ENCODE measurements at regions not wholly inside any gene's neighbourhood (a gene's known extent, or its start where the extent isn't known, plus 50 kb on each side); places are given as distances from the start of the nearest gene placed in this dataset.

DNA sequence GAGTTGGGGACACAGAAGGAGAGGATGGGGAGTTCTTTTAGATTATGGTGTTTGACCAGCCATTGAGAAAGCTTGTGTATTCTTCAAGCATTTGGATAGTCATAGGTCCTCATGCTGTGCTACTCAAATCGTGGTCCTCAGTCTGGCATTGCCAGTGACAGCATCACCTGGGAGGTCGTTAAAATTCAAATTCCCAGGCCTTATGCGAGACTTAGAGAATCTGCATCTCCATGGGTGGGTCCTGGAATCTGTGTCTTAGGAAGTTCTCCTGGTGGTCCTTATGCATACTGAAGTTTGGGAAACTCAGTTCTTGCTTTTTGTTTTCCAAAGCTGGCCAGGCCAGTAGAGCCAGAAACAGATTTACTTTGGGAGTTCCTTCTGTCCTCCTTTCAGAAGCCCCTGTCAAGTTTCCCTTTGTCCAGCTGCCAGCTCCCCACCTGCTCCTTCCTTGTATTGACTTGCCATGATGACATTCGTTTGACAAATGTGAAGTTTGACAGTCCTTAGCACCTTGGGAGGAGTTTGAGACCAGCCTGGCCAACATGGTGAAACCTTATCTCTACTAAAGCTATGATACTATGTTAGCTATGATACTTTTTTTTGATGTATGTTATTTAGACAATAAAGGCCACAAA lies 95.6 kb downstream of the PALM2AKAP2 start:
- TF ChIP-seq, protein P1, sequence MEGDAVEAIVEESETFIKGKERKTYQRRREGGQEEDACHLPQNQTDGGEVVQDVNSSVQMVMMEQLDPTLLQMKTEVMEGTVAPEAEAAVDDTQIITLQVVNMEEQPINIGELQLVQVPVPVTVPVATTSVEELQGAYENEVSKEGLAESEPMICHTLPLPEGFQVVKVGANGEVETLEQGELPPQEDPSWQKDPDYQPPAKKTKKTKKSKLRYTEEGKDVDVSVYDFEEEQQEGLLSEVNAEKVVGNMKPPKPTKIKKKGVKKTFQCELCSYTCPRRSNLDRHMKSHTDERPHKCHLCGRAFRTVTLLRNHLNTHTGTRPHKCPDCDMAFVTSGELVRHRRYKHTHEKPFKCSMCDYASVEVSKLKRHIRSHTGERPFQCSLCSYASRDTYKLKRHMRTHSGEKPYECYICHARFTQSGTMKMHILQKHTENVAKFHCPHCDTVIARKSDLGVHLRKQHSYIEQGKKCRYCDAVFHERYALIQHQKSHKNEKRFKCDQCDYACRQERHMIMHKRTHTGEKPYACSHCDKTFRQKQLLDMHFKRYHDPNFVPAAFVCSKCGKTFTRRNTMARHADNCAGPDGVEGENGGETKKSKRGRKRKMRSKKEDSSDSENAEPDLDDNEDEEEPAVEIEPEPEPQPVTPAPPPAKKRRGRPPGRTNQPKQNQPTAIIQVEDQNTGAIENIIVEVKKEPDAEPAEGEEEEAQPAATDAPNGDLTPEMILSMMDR (conservative IDR thresholded peaks at IDR 0.05): no peak
- no peak overlapping the region for H3K27ac ChIP-seq

DNA sequence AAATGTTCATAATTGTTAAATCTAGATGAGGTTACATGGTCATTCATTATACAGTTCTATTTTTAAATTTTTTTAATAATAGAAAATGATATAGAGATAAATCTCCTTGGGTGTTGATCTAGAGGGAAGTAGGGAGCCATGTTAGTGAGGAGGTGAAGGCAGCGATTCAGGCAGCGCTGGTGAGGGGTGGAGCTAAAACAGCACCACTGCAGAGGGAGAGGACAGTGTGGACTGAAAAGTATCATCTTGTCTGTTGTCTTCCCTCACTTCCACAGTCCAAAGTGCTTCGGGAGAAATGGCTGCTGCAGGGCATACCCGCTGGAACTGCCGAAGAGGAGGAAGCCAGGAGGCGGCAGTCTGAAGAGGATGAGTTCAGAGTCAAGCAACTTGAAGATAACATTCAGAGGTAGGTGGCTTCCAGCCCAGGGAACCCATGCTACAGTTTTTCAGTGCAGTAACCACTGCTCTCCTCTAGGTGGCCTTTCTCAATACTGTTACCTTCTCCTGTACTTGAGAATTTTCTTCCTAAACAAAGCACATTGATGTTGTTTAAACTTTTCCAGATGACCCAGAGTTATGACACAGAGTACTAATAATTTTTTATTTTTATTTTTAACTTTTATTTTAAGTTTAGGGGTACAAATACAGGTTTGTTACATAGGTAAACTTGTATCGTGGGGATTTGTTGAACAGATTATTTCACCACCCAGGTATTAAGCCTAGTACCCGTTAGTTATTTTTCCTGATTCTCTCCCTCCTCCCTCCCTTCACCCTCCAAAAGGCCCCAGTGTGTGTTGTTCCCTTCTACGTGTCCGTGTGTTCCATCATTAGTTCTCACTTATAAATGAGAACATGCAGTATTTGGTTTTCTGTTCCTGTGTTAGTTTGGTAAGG lies 100.5 kb downstream of the PALM2AKAP2 start:
- H3K27ac ChIP-seq: no peak overlapping the region
- TF ChIP-seq, protein P1 (conservative IDR thresholded peaks at IDR 0.05): peak; percentile 63

DNA sequence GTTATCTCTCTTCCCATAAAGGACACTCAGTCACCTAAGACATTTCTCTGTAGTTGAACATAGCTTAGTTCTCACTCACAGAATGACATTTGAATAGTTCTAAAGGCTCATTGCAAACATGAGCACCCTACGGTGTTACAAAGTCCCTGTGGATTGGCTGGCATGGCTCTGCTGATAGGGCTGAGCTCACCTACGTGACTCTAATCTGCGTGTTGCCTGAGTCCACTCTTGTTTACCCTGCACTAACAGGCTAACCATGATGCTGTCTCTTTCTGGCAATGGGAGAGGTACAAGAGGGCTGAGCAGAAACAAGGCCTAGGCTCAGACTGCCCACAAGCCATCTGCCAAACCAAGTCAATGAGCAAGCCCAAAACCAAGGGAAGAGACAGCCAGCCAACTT lies 103.6 kb downstream of the PALM2AKAP2 start:
- TF ChIP-seq, protein P1 (conservative IDR thresholded peaks at IDR 0.05): no peak
- H3K27ac ChIP-seq: no peak overlapping the region

GRCh38 chr9:109886041-109886440 lies 106.0 kb downstream of the PALM2AKAP2 start:
- H3K27ac ChIP-seq: no peak overlapping the region
- TF ChIP-seq, protein P1 (conservative IDR thresholded peaks at IDR 0.05): no peak

DNA sequence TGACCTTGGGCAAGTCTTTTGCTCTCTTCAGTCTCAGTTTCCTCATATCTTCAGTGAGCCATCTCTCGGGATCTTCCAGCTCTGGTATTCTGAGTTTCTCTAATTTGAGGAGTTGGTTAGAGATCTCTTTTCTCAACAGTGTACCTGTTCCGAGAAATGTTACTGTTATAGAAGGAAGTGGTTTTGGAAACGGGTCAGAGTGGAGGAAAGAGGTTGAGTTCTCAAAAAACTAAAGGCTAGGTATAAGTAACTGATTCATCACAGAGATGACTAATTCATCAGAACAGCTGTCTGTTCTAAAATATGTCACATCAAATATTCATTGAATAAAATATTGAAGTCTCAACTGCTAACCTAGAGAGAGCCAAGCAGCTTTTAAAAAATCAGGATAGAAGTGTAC lies 106.6 kb downstream of the PALM2AKAP2 start:
- TF ChIP-seq, protein P1 (conservative IDR thresholded peaks at IDR 0.05): no peak

GRCh38 chr9:109887079-109887478 lies 107.1 kb downstream of the PALM2AKAP2 start:
- TF ChIP-seq, protein P1 (conservative IDR thresholded peaks at IDR 0.05): no peak
- peak overlapping the region; percentile 55 for H3K27ac ChIP-seq

More for the DNA sequence above, 106.6 kb downstream of the PALM2AKAP2 start:
- no peak overlapping the region for H3K27ac ChIP-seq

DNA sequence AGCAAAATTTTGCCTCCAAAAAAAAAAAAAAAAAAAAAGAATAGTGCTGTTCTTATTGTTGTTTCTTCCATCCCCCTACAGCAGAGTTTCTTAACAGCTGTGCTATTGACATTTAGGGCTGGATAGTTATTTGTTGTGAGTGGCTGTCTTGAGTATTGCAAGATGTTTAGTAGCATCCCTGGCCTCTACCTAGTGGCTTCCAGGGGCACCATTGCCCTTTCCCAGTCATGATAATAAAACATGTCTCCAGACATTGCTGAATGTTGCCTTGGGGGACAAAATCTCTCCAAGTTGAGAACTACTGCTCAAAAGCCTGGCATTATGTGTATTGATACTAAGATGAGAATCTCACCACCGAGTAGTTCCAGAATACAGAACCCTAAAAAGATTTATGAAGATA lies 108.7 kb downstream of the PALM2AKAP2 start:
- H3K27ac ChIP-seq: peak overlapping the region; percentile 55
- TF ChIP-seq, protein P1 (conservative IDR thresholded peaks at IDR 0.05): no peak

Measured in VCaP (cell line).